ENCODE measurements at regions not wholly inside any gene's neighbourhood (a gene's known extent, or its start where the extent isn't known, plus 50 kb on each side); places are given as distances from the start of the nearest gene placed in this dataset.

DNA sequence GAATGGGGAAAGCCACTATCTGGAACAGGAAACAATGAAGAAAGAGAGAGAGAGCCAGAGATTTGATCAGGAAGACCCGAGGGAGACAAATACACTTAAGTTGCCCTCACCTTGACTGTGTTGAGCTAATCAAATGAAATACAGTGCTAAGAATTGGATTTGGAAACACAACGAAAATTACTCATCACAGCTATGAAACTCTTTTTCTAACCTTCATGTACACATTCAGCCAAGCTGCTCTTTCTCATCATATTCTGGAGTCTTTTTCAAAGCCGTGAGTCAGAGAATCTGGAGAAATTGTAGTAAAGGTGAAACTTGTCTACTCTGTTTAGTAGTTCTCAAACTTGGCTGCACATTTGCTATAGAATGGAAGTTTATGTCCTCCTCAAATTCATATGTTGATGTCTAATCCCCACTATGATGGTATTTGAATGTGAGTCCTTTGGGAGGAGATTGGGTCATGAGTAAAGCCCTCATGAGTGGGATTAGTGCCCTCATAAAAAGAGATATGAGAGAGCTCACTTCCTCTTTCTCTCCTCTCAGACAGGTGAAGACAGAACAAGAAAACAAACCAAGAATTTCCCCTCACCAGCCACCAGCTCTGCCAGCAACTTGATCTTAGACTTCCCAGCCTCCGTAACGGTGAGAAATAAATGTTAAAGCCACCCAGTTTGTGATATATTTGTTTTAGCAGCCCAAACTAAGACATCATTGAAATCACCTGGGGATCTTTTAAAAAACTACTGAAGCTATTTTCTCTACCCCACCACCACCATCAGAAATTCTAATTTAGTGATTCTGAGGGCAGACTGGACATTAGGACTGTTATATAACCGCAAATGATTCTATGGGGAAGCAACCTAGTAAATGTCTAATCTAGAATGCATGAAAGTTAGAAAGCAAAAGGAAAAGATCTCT, 143.6 kb upstream of the GRM7 start:
- no peaks in the 10 kb centered on the region for H3K27me3 ChIP-seq (replicated peaks; ENCODE audit: insufficient read depth)
- H3K4me3 ChIP-seq = no peak overlapping the region
- TF ChIP-seq, protein P1, sequence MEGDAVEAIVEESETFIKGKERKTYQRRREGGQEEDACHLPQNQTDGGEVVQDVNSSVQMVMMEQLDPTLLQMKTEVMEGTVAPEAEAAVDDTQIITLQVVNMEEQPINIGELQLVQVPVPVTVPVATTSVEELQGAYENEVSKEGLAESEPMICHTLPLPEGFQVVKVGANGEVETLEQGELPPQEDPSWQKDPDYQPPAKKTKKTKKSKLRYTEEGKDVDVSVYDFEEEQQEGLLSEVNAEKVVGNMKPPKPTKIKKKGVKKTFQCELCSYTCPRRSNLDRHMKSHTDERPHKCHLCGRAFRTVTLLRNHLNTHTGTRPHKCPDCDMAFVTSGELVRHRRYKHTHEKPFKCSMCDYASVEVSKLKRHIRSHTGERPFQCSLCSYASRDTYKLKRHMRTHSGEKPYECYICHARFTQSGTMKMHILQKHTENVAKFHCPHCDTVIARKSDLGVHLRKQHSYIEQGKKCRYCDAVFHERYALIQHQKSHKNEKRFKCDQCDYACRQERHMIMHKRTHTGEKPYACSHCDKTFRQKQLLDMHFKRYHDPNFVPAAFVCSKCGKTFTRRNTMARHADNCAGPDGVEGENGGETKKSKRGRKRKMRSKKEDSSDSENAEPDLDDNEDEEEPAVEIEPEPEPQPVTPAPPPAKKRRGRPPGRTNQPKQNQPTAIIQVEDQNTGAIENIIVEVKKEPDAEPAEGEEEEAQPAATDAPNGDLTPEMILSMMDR (IDR thresholded peaks at IDR 0.05) = no peak
- H3K9me3 ChIP-seq = no peaks in the 10 kb centered on the region
- H3K36me3 ChIP-seq = no peaks in the 10 kb centered on the region
- no peak for ATAC-seq (ENCODE audit: insufficient number of reproducible peaks, low FRiP score, low read depth)
- no peak overlapping the region for H3K27ac ChIP-seq
- no peaks in the 10 kb centered on the region for H3K4me1 ChIP-seq (ENCODE audit: control insufficient read depth in 1 of 2, low read depth in 2 of 2)
- no peak for DNase-seq (ENCODE audit: low spot score)

DNA sequence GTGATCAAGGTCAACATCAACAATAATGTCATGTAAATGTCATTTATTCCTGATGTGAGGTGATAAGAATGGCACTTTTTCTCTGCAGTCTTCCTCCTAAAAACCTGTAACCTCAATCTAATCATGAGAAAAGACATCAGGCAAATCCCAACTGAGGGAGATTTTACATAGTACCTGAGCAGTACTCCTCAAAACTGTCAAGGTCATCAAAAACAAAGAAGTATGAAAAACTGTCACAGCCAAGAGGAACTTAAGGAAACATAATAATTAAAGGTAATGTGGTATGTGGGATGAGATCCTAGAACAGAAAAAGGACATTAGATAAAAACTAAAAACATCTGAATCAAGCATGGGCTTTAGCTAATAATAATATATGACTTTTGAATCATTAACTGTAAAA, 140.9 kb upstream of the GRM7 start:
- H3K36me3 ChIP-seq = no peaks in the 10 kb centered on the region
- ATAC-seq (ENCODE audit: insufficient number of reproducible peaks, low FRiP score, low read depth) = no peak
- H3K27ac ChIP-seq = no peak overlapping the region
- H3K9me3 ChIP-seq = no peaks in the 10 kb centered on the region
- DNase-seq (ENCODE audit: low spot score) = no peak
- H3K4me3 ChIP-seq = no peak overlapping the region
- TF ChIP-seq, protein P1 (IDR thresholded peaks at IDR 0.05) = no peak
- H3K4me1 ChIP-seq (ENCODE audit: control insufficient read depth in 1 of 2, low read depth in 2 of 2) = no peaks in the 10 kb centered on the region
- no peaks in the 10 kb centered on the region for H3K27me3 ChIP-seq (replicated peaks; ENCODE audit: insufficient read depth)

DNA sequence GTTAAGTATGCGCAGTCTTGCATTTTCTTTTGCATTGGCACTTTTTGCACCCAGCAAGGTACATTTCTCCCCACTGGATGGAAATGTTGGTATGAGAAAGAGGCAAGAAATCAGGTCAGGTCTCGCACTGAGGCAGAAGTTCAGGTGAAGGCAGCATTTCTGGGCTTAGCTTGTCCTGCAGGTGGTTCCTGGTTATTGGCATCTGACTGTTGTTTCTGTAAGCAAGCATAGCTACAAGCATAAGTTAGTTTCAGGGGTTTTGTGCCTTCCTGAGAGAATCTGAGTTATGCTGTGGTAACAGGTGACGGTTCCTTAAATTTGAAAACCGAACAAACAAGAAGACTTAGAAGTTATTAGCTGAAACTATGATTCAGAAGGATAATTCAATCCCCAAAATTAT, 139.4 kb upstream of the GRM7 start:
- Histone ChIP-seq H3K4me3 (no peak overlapping the region), H3K27me3 (replicated peaks; ENCODE audit: insufficient read depth) (no peaks in the 10 kb centered on the region), H3K27ac (no peak overlapping the region), H3K4me1 (ENCODE audit: control insufficient read depth in 1 of 2, low read depth in 2 of 2) (no peaks in the 10 kb centered on the region), H3K9me3 (no peaks in the 10 kb centered on the region), H3K36me3 (no peaks in the 10 kb centered on the region)
- no peak for ATAC-seq (ENCODE audit: insufficient number of reproducible peaks, low FRiP score, low read depth)
- TF ChIP-seq, protein P1 (IDR thresholded peaks at IDR 0.05) = no peak
- DNase-seq (ENCODE audit: low spot score) = no peak

DNA sequence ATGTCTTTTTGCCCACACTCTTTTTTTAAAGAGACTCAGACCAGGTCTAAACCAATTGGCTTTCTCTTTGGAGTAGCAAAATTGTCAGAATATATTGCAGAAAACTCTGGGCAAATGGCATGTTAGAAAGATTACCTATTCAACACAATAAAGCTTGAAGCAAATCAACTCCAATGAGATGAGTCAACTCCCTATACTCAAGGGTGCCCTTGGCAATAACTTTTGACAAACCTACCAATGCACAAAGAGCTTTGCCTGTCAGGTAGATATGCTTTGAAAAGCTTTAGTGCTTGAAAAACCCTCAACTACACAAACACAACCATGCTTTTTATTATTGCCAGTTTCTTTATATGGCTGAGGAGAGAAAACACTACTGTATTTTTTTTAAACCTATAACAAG, 137.7 kb upstream of the GRM7 start:
- ATAC-seq (ENCODE audit: insufficient number of reproducible peaks, low FRiP score, low read depth) (no peak), DNase-seq (ENCODE audit: low spot score) (no peak)
- TF ChIP-seq, protein P1 (IDR thresholded peaks at IDR 0.05) = no peak
- H3K36me3 ChIP-seq = no peaks in the 10 kb centered on the region
- H3K4me3 ChIP-seq = no peak overlapping the region
- no peaks in the 10 kb centered on the region for H3K4me1 ChIP-seq (ENCODE audit: control insufficient read depth in 1 of 2, low read depth in 2 of 2)
- no peaks in the 10 kb centered on the region for H3K27me3 ChIP-seq (replicated peaks; ENCODE audit: insufficient read depth)
- no peak overlapping the region for H3K27ac ChIP-seq
- no peaks in the 10 kb centered on the region for H3K9me3 ChIP-seq

DNA sequence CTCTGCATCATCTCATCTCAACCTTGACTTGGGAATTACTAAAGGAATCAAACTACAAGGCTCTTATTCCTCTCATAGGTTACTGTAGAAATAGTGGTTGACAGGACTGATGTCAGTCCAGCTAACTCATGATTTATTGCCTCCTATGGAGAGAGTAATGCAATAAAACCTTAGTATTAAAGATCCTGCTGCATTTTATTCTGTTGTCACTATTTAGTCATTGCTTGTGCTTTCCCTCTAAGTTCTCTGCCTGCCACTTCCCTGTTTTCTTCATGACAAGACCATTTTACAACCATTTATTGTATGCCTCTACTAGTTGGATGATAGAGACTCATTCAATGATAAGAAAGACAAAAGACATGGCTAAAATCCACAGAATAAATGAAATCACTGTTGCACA, 134.1 kb upstream of the GRM7 start:
- no peak for DNase-seq (ENCODE audit: low spot score)

More for the DNA sequence above, 134.1 kb upstream of the GRM7 start:
- Histone ChIP-seq H3K27ac (no peak overlapping the region), H3K27me3 (replicated peaks; ENCODE audit: insufficient read depth) (no peaks in the 10 kb centered on the region), H3K9me3 (no peaks in the 10 kb centered on the region), H3K4me1 (ENCODE audit: control insufficient read depth in 1 of 2, low read depth in 2 of 2) (no peaks in the 10 kb centered on the region), H3K4me3 (no peak overlapping the region), H3K36me3 (no peaks in the 10 kb centered on the region)
- no peak for ATAC-seq (ENCODE audit: insufficient number of reproducible peaks, low FRiP score, low read depth)
- TF ChIP-seq, protein P1 (IDR thresholded peaks at IDR 0.05) = no peak
